ENCODE measurements at regions not wholly inside any gene's neighbourhood (a gene's known extent, or its start where the extent isn't known, plus 50 kb on each side); places are given as distances from the start of the nearest gene placed in this dataset.
"Not testable (repeated sequence)": the region's sequence is repeated elsewhere in the genome, so short reads cannot be mapped to it uniquely, and the experiment has no call there.

- DNase-seq: no peak
- no peak for TF ChIP-seq EZH2 (optimal IDR thresholded peaks at IDR 0.05; ENCODE audit: low read depth, low read length)
- TF ChIP-seq, protein P1, sequence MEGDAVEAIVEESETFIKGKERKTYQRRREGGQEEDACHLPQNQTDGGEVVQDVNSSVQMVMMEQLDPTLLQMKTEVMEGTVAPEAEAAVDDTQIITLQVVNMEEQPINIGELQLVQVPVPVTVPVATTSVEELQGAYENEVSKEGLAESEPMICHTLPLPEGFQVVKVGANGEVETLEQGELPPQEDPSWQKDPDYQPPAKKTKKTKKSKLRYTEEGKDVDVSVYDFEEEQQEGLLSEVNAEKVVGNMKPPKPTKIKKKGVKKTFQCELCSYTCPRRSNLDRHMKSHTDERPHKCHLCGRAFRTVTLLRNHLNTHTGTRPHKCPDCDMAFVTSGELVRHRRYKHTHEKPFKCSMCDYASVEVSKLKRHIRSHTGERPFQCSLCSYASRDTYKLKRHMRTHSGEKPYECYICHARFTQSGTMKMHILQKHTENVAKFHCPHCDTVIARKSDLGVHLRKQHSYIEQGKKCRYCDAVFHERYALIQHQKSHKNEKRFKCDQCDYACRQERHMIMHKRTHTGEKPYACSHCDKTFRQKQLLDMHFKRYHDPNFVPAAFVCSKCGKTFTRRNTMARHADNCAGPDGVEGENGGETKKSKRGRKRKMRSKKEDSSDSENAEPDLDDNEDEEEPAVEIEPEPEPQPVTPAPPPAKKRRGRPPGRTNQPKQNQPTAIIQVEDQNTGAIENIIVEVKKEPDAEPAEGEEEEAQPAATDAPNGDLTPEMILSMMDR (IDR thresholded peaks at IDR 0.05; ENCODE audit: low read length): no peak
- Histone ChIP-seq H3K79me2 (ENCODE audit: low read length) (no peaks in the 10 kb centered on the region), H3F3A (ENCODE audit: insufficient read depth, low read length) (no peaks in the 10 kb centered on the region), H3K27me3 (replicated peaks; ENCODE audit: insufficient read depth, low read length) (no peaks in the 10 kb centered on the region), H4K20me1 (ENCODE audit: insufficient read depth, low read length) (no peaks in the 10 kb centered on the region), H2AFZ (ENCODE audit: low read length) (no peak overlapping the region), H3K9me3 (replicated peaks; ENCODE audit: insufficient read depth, low read length) (no peaks in the 10 kb centered on the region), H3K9ac (ENCODE audit: low read length) (no peak overlapping the region), H3K27ac (ENCODE audit: low read length) (no peak overlapping the region), H3K36me3 (replicated peaks; ENCODE audit: insufficient read depth, low read length) (no peaks in the 10 kb centered on the region), H3K4me3 (ENCODE audit: low read length) (no peak overlapping the region), H3K9me2 (replicated peaks; ENCODE audit: insufficient read depth, low read length) (no peaks in the 10 kb centered on the region), H3K4me2 (ENCODE audit: low read depth, low read length) (no peak overlapping the region), H3K4me1 (ENCODE audit: low read length) (no peaks in the 10 kb centered on the region)
Measured at GRCh38 chr18:70700496-70700895, 411.7 kb downstream of the SOCS6 start.

GRCh38 chr18:70698574-70698973 lies 409.7 kb downstream of the SOCS6 start:
- Histone ChIP-seq H3K4me1 (ENCODE audit: low read length) (no peaks in the 10 kb centered on the region), H3K9me2 (replicated peaks; ENCODE audit: insufficient read depth, low read length) (no peaks in the 10 kb centered on the region), H3K9me3 (replicated peaks; ENCODE audit: insufficient read depth, low read length) (no peaks in the 10 kb centered on the region; the same call in 1 of the 2 replicates), H2AFZ (ENCODE audit: low read length) (no peak overlapping the region), H3K4me3 (ENCODE audit: low read length) (no peak overlapping the region), H3K27me3 (replicated peaks; ENCODE audit: insufficient read depth, low read length) (no peaks in the 10 kb centered on the region), H3K27ac (ENCODE audit: low read length) (no peak overlapping the region), H4K20me1 (ENCODE audit: insufficient read depth, low read length) (no peaks in the 10 kb centered on the region), H3K36me3 (replicated peaks; ENCODE audit: insufficient read depth, low read length) (no peaks in the 10 kb centered on the region), H3F3A (ENCODE audit: insufficient read depth, low read length) (no peaks in the 10 kb centered on the region), H3K4me2 (ENCODE audit: low read depth, low read length) (no peak overlapping the region), H3K79me2 (ENCODE audit: low read length) (no peaks in the 10 kb centered on the region), H3K9ac (ENCODE audit: low read length) (no peak overlapping the region)
- no peak for TF ChIP-seq EZH2phosphoT487 (IDR thresholded peaks at IDR 0.05; ENCODE audit: low read length)
- TF ChIP-seq, protein P1 (IDR thresholded peaks at IDR 0.05; ENCODE audit: low read length): no peak
- TF ChIP-seq EZH2 (optimal IDR thresholded peaks at IDR 0.05; ENCODE audit: low read depth, low read length): no peak
- DNase-seq: no peak

- no peaks in the 10 kb centered on the region for H3K4me1 ChIP-seq (ENCODE audit: low read length)
- no peaks in the 10 kb centered on the region for H3K27me3 ChIP-seq (replicated peaks; ENCODE audit: insufficient read depth, low read length)
- no peak for DNase-seq
- H3K4me3 ChIP-seq (ENCODE audit: low read length): no peak overlapping the region
- H3F3A ChIP-seq (ENCODE audit: insufficient read depth, low read length): no peaks in the 10 kb centered on the region
- TF ChIP-seq, protein P1 (IDR thresholded peaks at IDR 0.05; ENCODE audit: low read length): no peak
- no peak for TF ChIP-seq EZH2 (optimal IDR thresholded peaks at IDR 0.05; ENCODE audit: low read depth, low read length)
- TF ChIP-seq EZH2phosphoT487 (IDR thresholded peaks at IDR 0.05; ENCODE audit: low read length): no peak
- no peak overlapping the region for H3K4me2 ChIP-seq (ENCODE audit: low read depth, low read length)
- no peaks in the 10 kb centered on the region; the same call in 1 of the 2 replicates for H3K9me3 ChIP-seq (replicated peaks; ENCODE audit: insufficient read depth, low read length)
- no peak overlapping the region for H3K9ac ChIP-seq (ENCODE audit: low read length)
- H3K36me3 ChIP-seq (replicated peaks; ENCODE audit: insufficient read depth, low read length): no peaks in the 10 kb centered on the region
- no peaks in the 10 kb centered on the region for H4K20me1 ChIP-seq (ENCODE audit: insufficient read depth, low read length)
- H3K79me2 ChIP-seq (ENCODE audit: low read length): no peaks in the 10 kb centered on the region
- H2AFZ ChIP-seq (ENCODE audit: low read length): no peak overlapping the region
- no peaks in the 10 kb centered on the region for H3K9me2 ChIP-seq (replicated peaks; ENCODE audit: insufficient read depth, low read length)
- H3K27ac ChIP-seq (ENCODE audit: low read length): no peak overlapping the region
Measured at GRCh38 chr18:70693246-70693645, 404.4 kb downstream of the SOCS6 start.

DNA sequence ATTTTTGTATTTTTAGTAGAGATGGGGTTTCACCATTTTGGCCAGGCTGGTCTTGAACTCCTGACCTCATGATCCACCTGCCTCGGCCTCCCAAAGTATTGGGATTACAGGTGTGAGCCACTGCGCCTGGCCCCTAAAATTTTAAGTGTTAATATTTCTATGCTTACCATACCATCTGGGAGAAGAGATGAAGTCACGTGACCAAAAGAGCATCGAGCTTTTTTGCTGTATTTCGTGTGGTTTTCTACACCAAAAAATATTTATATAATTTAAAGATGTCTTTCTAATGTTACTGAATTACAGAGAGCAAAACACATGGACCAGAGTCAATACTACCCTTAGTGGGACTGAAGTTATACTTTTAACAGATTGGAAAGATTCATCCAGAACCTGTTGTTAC lies 400.9 kb downstream of the SOCS6 start:
- not testable (repeated sequence) for H3K36me3 ChIP-seq (replicated peaks; ENCODE audit: insufficient read depth, low read length); H3K4me2 ChIP-seq (ENCODE audit: low read depth, low read length); H3K9ac ChIP-seq (ENCODE audit: low read length); H4K20me1 ChIP-seq (ENCODE audit: insufficient read depth, low read length); H3K27me3 ChIP-seq (replicated peaks; ENCODE audit: insufficient read depth, low read length); H3K27ac ChIP-seq (ENCODE audit: low read length); H3K9me2 ChIP-seq (replicated peaks; ENCODE audit: insufficient read depth, low read length); H3K4me1 ChIP-seq (ENCODE audit: low read length); H3K9me3 ChIP-seq (replicated peaks; ENCODE audit: insufficient read depth, low read length); H3F3A ChIP-seq (ENCODE audit: insufficient read depth, low read length); DNase-seq; H3K4me3 ChIP-seq (ENCODE audit: low read length); H3K79me2 ChIP-seq (ENCODE audit: low read length); H2AFZ ChIP-seq (ENCODE audit: low read length)
